22Rv1 (cell line): ENCODE measurements at regions not wholly inside any gene's neighbourhood (a gene's known extent, or its start where the extent isn't known, plus 50 kb on each side); places are given as distances from the start of the nearest gene placed in this dataset.

Experiments
- H3K27ac ChIP-seq: fragments of 450-650 bp; 2 replicates; pipeline ENCODE4 v1.5.1; 2017
- CTCF ChIP-seq: fragments of 450-650 bp; IDR thresholded peaks from 2 replicates; pipeline ENCODE4 v1.5.1; 2017; ENCODE audit warnings: mild to moderate bottlenecking
- ZFX ChIP-seq: fragments of 450-650 bp; IDR thresholded peaks from 2 replicates; pipeline ENCODE4 v1.6.1; 2017; ENCODE audit warnings: antibody characterized with exemption, borderline replicate concordance

DNA sequence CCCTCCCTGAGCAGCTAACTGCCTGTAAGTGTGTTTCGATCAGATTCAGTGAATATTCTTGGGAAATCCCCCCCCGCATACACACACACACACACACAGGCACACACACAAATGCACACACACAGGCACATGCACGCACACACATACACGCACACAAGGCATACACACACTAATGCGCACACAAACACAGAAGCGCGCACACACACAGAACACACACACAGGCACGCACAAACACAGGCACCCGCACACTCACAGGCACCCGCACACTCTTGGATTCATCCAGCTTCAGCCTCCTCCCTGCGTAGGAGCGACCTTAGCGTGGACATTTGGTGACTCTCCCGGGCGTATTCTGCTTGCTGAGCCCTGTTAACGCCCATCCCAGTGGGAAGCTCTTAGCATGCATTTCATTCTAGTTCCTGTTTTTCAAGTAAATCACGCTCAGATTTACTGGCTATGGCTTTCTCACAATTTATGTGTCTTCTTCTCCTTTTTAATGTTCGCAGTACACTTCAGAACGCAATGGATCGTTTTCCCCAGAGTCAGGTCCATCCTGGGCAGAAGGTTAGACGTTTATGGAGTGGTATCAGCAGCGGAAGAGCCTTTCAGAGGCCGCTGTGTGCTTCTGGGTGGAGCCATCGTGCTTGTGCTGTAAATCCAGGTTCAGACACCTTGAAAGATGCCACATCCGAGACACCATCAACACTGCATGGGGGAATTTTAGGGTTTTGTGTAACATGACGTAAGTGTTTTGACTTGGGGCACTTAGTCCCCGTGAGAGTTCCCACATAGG lies 656.6 kb downstream of the GALR1 start:
- no peak overlapping the region for H3K27ac ChIP-seq
- TF ChIP-seq ZFX (no peak), CTCF (no peak)

DNA sequence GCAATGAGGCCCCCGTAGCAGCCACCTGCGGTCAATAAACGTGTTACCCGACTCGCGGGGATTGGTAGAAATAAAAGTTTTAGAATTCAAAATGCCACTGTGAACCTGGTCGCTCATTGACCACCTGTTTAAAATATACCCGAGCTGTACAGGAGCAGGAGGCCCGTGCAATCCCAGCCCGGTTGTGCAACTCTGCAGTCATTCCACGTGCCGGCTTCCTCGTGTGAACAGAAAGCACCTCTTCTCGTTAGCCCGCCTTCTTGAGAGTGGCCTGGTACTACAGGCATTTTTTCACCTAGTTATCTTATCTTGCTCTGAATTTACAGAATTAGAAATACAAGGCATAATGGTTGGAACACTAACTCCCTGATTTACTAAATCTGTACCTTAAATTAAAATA lies 660.7 kb downstream of the GALR1 start:
- no peak for TF ChIP-seq CTCF
- TF ChIP-seq ZFX, result no peak
- no peak overlapping the region for H3K27ac ChIP-seq

GRCh38 chr18:77911971-77912605 lies 662.4 kb downstream of the GALR1 start:
- TF ChIP-seq CTCF (no peak), ZFX (no peak)
- no peak overlapping the region for H3K27ac ChIP-seq

DNA sequence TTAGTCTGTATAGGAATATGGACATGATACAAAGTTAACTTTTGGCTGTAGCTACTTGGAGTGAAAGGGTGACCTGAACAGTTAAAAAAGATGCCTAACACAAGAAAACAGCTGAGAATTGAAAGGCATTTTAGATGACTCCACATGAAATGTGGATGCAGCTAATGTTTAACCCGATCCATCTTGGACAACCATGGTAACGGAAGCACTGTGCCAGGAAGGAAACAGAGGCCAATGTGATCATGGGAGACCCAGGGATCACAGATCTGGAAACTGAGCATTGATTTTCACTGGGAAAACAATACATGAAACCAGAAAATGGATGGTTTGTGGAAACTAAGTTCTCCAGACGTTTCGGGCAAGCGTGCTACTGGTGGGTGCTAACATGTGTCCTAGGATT lies 669.1 kb downstream of the GALR1 start:
- TF ChIP-seq CTCF (no peak), ZFX (no peak)
- H3K27ac ChIP-seq, result no peak overlapping the region

GRCh38 chr18:77919923-77920322 lies 670.3 kb downstream of the GALR1 start:
- no peak for TF ChIP-seq ZFX
- TF ChIP-seq CTCF, result no peak
- H3K27ac ChIP-seq, result no peak overlapping the region

- TF ChIP-seq CTCF, result no peak
- no peak for TF ChIP-seq ZFX
- no peak overlapping the region for H3K27ac ChIP-seq
Measured at GRCh38 chr18:77935342-77935741, 685.7 kb downstream of the GALR1 start.

- TF ChIP-seq ZFX (no peak), CTCF (no peak)
- H3K27ac ChIP-seq, result no peak overlapping the region
Measured at GRCh38 chr18:77940566-77940965, 690.9 kb downstream of the GALR1 start.
